ENCODE measurements at regions not wholly inside any gene's neighbourhood (a gene's known extent, or its start where the extent isn't known, plus 50 kb on each side); places are given as distances from the start of the nearest gene placed in this dataset.

DNA sequence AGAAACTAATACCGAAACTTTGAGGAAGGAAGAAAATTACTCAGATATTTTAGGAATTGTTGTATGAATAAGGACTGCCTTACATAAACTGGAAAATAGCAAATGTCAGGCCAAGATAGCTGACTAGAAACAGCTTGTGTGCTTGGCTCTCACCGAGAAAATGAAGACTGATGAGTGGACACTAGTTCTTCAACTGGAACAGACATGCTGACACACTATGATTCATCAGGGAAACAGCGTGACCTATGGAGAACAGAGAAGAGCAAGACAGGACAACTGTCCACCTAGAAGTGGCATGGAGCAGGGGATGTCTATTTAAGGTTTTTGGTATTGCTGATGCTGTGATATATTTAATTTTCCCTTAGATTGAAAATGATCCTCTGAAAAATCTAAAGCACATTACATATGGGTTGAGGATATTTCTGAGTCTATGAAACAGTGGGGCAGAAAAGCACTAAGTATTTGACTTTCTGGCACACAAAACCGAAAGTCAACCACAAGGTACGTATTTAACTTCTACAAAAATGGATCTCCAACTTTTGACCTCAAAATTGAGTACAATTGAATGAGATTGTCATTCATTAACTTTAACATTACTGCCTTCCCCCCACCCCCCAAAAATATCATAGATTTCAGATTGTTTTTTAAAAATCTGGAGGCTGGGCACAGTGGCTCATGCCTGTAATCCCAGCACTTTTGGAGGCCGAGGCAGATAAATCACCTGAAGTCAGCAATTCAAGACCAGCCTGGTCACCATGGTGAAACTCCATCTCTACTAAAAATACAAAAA, 863.2 kb downstream of the LRFN5 start:
- H3K27me3 Mint-ChIP-seq, result no peaks in the 10 kb centered on the region
- no peak for DNase-seq
- no peak for ATAC-seq (ENCODE audit: low read depth)
- H3K79me2 ChIP-seq (ENCODE audit: control insufficient read depth, insufficient read depth, low read length), result no peaks in the 10 kb centered on the region
- H3K27ac Mint-ChIP-seq, result no peak overlapping the region
- H3K9me3 Mint-ChIP-seq (ENCODE audit: insufficient read depth), result peaks cover 3% of the 10 kb centered on the region
- intact Hi-C loops (cut with micrococcal nuclease), result no loop called here
- no peaks in the 10 kb centered on the region for H3K4me1 Mint-ChIP-seq
- ChIA-PET CTCF (no interaction called here), POLR2A (no interaction called here)
- no peak overlapping the region for H3K27ac ChIP-seq (ENCODE audit: low read length in 2 of 2)
- no peak overlapping the region for H3K4me3 ChIP-seq (ENCODE audit: control extremely low read depth in 1 of 5, extremely low read depth in 1 of 5, insufficient read depth in 1 of 5, low read depth in 2 of 5, low read length in 4 of 5)
- no peaks in the 10 kb centered on the region for H4K20me1 ChIP-seq (ENCODE audit: control insufficient read depth, insufficient read depth, low read length, poor library complexity, severe bottlenecking)
- no peak overlapping the region for H3K4me2 ChIP-seq (replicated peaks; ENCODE audit: low read depth, low read length, poor library complexity, severe bottlenecking)
- H3K27me3 ChIP-seq (replicated peaks in 1 of 4; ENCODE audit: control extremely low read depth in 1 of 4, control insufficient read depth in 3 of 4, insufficient read depth in 4 of 4, low read length in 3 of 4), result no peaks in the 10 kb centered on the region
- H3K9ac ChIP-seq (ENCODE audit: low read length), result no peak overlapping the region
- TF ChIP-seq, protein P1, sequence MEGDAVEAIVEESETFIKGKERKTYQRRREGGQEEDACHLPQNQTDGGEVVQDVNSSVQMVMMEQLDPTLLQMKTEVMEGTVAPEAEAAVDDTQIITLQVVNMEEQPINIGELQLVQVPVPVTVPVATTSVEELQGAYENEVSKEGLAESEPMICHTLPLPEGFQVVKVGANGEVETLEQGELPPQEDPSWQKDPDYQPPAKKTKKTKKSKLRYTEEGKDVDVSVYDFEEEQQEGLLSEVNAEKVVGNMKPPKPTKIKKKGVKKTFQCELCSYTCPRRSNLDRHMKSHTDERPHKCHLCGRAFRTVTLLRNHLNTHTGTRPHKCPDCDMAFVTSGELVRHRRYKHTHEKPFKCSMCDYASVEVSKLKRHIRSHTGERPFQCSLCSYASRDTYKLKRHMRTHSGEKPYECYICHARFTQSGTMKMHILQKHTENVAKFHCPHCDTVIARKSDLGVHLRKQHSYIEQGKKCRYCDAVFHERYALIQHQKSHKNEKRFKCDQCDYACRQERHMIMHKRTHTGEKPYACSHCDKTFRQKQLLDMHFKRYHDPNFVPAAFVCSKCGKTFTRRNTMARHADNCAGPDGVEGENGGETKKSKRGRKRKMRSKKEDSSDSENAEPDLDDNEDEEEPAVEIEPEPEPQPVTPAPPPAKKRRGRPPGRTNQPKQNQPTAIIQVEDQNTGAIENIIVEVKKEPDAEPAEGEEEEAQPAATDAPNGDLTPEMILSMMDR (IDR thresholded peaks at IDR 0.05), result no peak
- no peak for TF ChIP-seq EZH2 (IDR thresholded peaks at IDR 0.05; ENCODE audit: borderline replicate concordance, insufficient read depth, low read depth, low read length, poor library complexity, severe bottlenecking)
- no peaks in the 10 kb centered on the region for H3K36me3 ChIP-seq (replicated peaks in 1 of 2; ENCODE audit: control extremely low read depth in 1 of 2, control insufficient read depth in 1 of 2, extremely low read depth in 1 of 2, insufficient read depth in 2 of 2, low read length in 1 of 2)
- H2AFZ ChIP-seq (ENCODE audit: insufficient read depth, low read depth, low read length, poor library complexity, severe bottlenecking), result no peak overlapping the region
- H3K9me3 ChIP-seq (ENCODE audit: control extremely low read depth in 1 of 3, control insufficient read depth in 2 of 3, insufficient read depth in 1 of 3, low read length in 2 of 3), result no peaks in the 10 kb centered on the region
- WGBS (ENCODE audit: insufficient coverage), result 93% methylated on average over 2 of the region's 6 CpGs
- no peak overlapping the region for H3K4me3 Mint-ChIP-seq
- no peaks in the 10 kb centered on the region for H3K4me1 ChIP-seq (ENCODE audit: control insufficient read depth in 2 of 2, insufficient read depth in 2 of 2, low read length in 2 of 2)

DNA sequence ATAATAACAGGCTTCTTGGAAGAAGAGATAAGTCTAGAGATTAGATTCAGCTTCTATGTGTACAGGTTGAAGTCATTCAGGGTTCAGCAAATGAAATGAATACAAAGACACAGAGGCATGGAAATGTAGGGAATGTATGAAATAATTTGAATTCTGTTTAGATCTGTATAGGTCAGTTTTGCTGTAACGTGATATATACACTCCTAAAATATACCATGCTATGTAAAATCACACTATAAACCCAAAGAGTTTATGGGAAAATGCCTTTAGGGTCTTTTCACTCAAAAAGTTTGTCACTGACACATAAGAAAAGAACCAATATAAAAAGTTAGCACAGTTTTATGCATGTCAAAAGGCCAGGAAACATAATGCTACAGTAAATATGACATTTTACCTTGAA, 854.0 kb downstream of the LRFN5 start:
- no peaks in the 10 kb centered on the region for H3K27me3 ChIP-seq (replicated peaks in 1 of 4; ENCODE audit: control extremely low read depth in 1 of 4, control insufficient read depth in 3 of 4, insufficient read depth in 4 of 4, low read length in 3 of 4)
- Mint-ChIP-seq H3K4me3 (no peak overlapping the region), H3K9me3 (ENCODE audit: insufficient read depth) (no peaks in the 10 kb centered on the region), H3K4me1 (no peaks in the 10 kb centered on the region), H3K27ac (no peak overlapping the region), H3K27me3 (no peaks in the 10 kb centered on the region)
- no peak for TF ChIP-seq EZH2 (IDR thresholded peaks at IDR 0.05; ENCODE audit: borderline replicate concordance, insufficient read depth, low read depth, low read length, poor library complexity, severe bottlenecking)
- no peak overlapping the region for H3K9ac ChIP-seq (ENCODE audit: low read length)
- intact Hi-C loops (cut with micrococcal nuclease), result no loop called here
- no peaks in the 10 kb centered on the region for H4K20me1 ChIP-seq (ENCODE audit: control insufficient read depth, insufficient read depth, low read length, poor library complexity, severe bottlenecking)
- no peaks in the 10 kb centered on the region for H3K79me2 ChIP-seq (ENCODE audit: control insufficient read depth, insufficient read depth, low read length)
- POLR2A ChIA-PET, result no interaction called here
- no peak overlapping the region for H3K27ac ChIP-seq (ENCODE audit: low read length in 2 of 2)
- H3K36me3 ChIP-seq (replicated peaks in 1 of 2; ENCODE audit: control extremely low read depth in 1 of 2, control insufficient read depth in 1 of 2, extremely low read depth in 1 of 2, insufficient read depth in 2 of 2, low read length in 1 of 2), result no peaks in the 10 kb centered on the region
- H3K4me1 ChIP-seq (ENCODE audit: control insufficient read depth in 2 of 2, insufficient read depth in 2 of 2, low read length in 2 of 2), result no peaks in the 10 kb centered on the region
- no peak overlapping the region for H3K4me2 ChIP-seq (replicated peaks; ENCODE audit: low read depth, low read length, poor library complexity, severe bottlenecking)
- H3K4me3 ChIP-seq (ENCODE audit: control extremely low read depth in 1 of 5, extremely low read depth in 1 of 5, insufficient read depth in 1 of 5, low read depth in 2 of 5, low read length in 4 of 5), result no peak overlapping the region
- no peak for ATAC-seq (ENCODE audit: low read depth)
- CTCF ChIA-PET, result no interaction called here
- no peak for DNase-seq
- no peaks in the 10 kb centered on the region for H3K9me3 ChIP-seq (ENCODE audit: control extremely low read depth in 1 of 3, control insufficient read depth in 2 of 3, insufficient read depth in 1 of 3, low read length in 2 of 3)
- no CpG with 5 or more reads among the region's 1 CpG for WGBS (ENCODE audit: insufficient coverage)
- no peak overlapping the region for H2AFZ ChIP-seq (ENCODE audit: insufficient read depth, low read depth, low read length, poor library complexity, severe bottlenecking)

Measured in B cell (primary cell).